Ovary (tissue), 3 donors: ENCODE measurements at regions not wholly inside any gene's neighbourhood (a gene's known extent, or its start where the extent isn't known, plus 50 kb on each side); places are given as distances from the start of the nearest gene placed in this dataset.
"Not testable (repeated sequence)": the region's sequence is repeated elsewhere in the genome, so short reads cannot be mapped to it uniquely, and the experiment has no call there.

Experiments used
- CTCF ChIP-seq, 3 donors: fragments of 450-650 bp in 2 of 3; fragments of 200-600 bp in 1 of 3; IDR thresholded peaks; one replicate each; pipeline versions ENCODE4 v1.5.1 to v1.8.0; 2016 to 2022; ENCODE audit warnings: antibody characterized with exemption in 3 of 3, mild to moderate bottlenecking in 1 of 3
- EP300 ChIP-seq: sonication (generic); formaldehyde crosslinking; IDR thresholded peaks from one replicate; pipeline ENCODE4 v1.6.1; 2017; ENCODE audit warnings: antibody characterized with exemption
- donor health status: DM: no; HTN: no; CAD: no.

DNA sequence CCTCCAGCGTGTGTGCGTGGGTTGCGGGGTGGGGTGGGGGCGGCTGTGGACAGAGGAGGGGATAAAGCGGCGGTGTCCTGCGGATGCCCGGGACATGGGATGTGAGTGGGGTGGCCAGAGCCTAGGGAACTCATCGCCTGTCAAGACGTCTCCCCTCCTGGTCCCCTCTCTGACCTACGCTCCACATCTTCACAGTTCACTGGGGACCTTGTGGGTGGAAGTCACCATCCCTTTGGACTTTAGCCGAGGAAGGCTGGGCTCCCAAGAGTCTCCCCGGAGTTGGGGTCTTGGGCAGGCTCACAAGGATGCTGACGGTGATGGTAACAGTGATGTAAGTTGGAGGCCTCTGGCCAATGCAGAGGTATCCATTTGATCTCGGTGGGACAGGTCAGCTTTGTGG is 760.3 kb upstream of the DEFB115 start:
- TF ChIP-seq CTCF (IDR thresholded peaks at IDR 0.05); EP300: not testable (repeated sequence)
